ENCODE measurements at regions not wholly inside any gene's neighbourhood (a gene's known extent, or its start where the extent isn't known, plus 50 kb on each side); places are given as distances from the start of the nearest gene placed in this dataset.

- H4K20me1 ChIP-seq (ENCODE audit: insufficient read depth) = no peaks in the 10 kb centered on the region
- no peak overlapping the region for H2AFZ ChIP-seq (ENCODE audit: low read depth)
- peak overlapping the region in 1 of 2 experiments; percentile 46; a peak in 2 of 4 replicates for H3K27ac ChIP-seq (ENCODE audit: low read depth in 2 of 2, low read length in 1 of 2)
- ChIA-PET POLR2A (no interaction called here), CTCF (no interaction called here)
- H3K36me3 ChIP-seq (replicated peaks in 1 of 2; ENCODE audit: control insufficient read depth in 1 of 2, insufficient read depth in 2 of 2, low read length in 1 of 2) = no peaks in the 10 kb centered on the region
- H3K27me3 ChIP-seq (ENCODE audit: insufficient read depth) = no peaks in the 10 kb centered on the region
- no peaks in the 10 kb centered on the region for H3K9me2 ChIP-seq
- DNase-seq = no peak
- H3K4me1 ChIP-seq (ENCODE audit: control insufficient read depth in 1 of 2, insufficient read depth in 2 of 2, low read depth in 1 of 2, low read length in 1 of 2) = peaks cover 0 to 39% of the 10 kb centered on the region in 2 experiments; a peak in 3 of 4 replicates
- WGBS (ENCODE audit: low lambda C conversion rate) = 39% methylated on average over 2 of the region's 2 CpGs
- peak; percentile 29; the same call in 1 of the 2 replicates for TF ChIP-seq PBX3 (IDR thresholded peaks at IDR 0.05)
- 0 out of 2 replicates have a peak, but pooled peaks have one; percentile 6 for TF ChIP-seq JUND (IDR thresholded peaks at IDR 0.05)
- 0 out of 4 replicates have a peak, but pooled peaks of 1 of the 2 experiments have one; percentile 24 for TF ChIP-seq EP300 (IDR thresholded peaks at IDR 0.05; ENCODE audit: borderline replicate concordance in 1 of 2, low read depth in 1 of 2, low read length in 1 of 2)
- TF ChIP-seq NFIC (IDR thresholded peaks at IDR 0.05; ENCODE audit: borderline replicate concordance) = no peak
- TF ChIP-seq TCF12 (IDR thresholded peaks at IDR 0.05) = 0 out of 2 replicates have a peak, but pooled peaks have one; percentile 30
- no peak for TF ChIP-seq ZBTB33 (IDR thresholded peaks at IDR 0.05; ENCODE audit: borderline replicate concordance, low read depth)
- TF ChIP-seq FOXM1 (IDR thresholded peaks at IDR 0.05; ENCODE audit: low read depth) = no peak
- no peak overlapping the region for H3K9ac ChIP-seq
- H3K4me2 ChIP-seq = no peak overlapping the region
- H3K79me2 ChIP-seq (ENCODE audit: insufficient read depth) = no peaks in the 10 kb centered on the region
- H3K9me3 ChIP-seq = no peaks in the 10 kb centered on the region
- H3F3A ChIP-seq (replicated peaks; ENCODE audit: insufficient read depth) = peaks cover 23% of the 10 kb centered on the region
- no peak overlapping the region for H3K4me3 ChIP-seq (ENCODE audit: low read depth in 2 of 2, low read length in 1 of 2)
Observed at GRCh38 chr12:75665216-75665615, 153.8 kb upstream of the KRR1 start.

- WGBS (ENCODE audit: low lambda C conversion rate) = 85% methylated on average over 2 of the region's 2 CpGs
Observed at GRCh38 chr12:75662511-75663159, 151.2 kb upstream of the KRR1 start.

More at GRCh38 chr12:75662511-75663159, 151.2 kb upstream of the KRR1 start:
- H3K27me3 ChIP-seq (ENCODE audit: insufficient read depth) = no peaks in the 10 kb centered on the region
- no peaks in the 10 kb centered on the region for H4K20me1 ChIP-seq (ENCODE audit: insufficient read depth)
- H3K4me2 ChIP-seq = no peak overlapping the region
- H3K79me2 ChIP-seq (ENCODE audit: insufficient read depth) = no peaks in the 10 kb centered on the region
- POLR2A ChIA-PET = no interaction called here
- CTCF ChIA-PET = no interaction called here
- H3K36me3 ChIP-seq (replicated peaks in 1 of 2; ENCODE audit: control insufficient read depth in 1 of 2, insufficient read depth in 2 of 2, low read length in 1 of 2) = no peaks in the 10 kb centered on the region
- no peak for TF ChIP-seq YY1 (IDR thresholded peaks at IDR 0.05; ENCODE audit: low read depth)
- no peak for TF ChIP-seq RXRA (IDR thresholded peaks at IDR 0.05; ENCODE audit: borderline replicate concordance, low read depth)
- no peak overlapping the region for H2AFZ ChIP-seq (ENCODE audit: low read depth)
- no peaks in the 10 kb centered on the region for H3K9me2 ChIP-seq
- no peak overlapping the region for H3K9ac ChIP-seq
- no peak for DNase-seq
- peak overlapping the region in 1 of 2 experiments; percentile 98; a peak in 3 of 4 replicates for H3K27ac ChIP-seq (ENCODE audit: low read depth in 2 of 2, low read length in 1 of 2)
- no peak overlapping the region for H3K4me3 ChIP-seq (ENCODE audit: low read depth in 2 of 2, low read length in 1 of 2)
- no peaks in the 10 kb centered on the region for H3K9me3 ChIP-seq
- peaks cover 0 to 59% of the 10 kb centered on the region in 2 experiments; a peak in 3 of 4 replicates for H3K4me1 ChIP-seq (ENCODE audit: control insufficient read depth in 1 of 2, insufficient read depth in 2 of 2, low read depth in 1 of 2, low read length in 1 of 2)
- H3F3A ChIP-seq (replicated peaks; ENCODE audit: insufficient read depth) = peaks cover 49% of the 10 kb centered on the region
